ENCODE measurements at regions not wholly inside any gene's neighbourhood (a gene's known extent, or its start where the extent isn't known, plus 50 kb on each side); places are given as distances from the start of the nearest gene placed in this dataset.

DNA sequence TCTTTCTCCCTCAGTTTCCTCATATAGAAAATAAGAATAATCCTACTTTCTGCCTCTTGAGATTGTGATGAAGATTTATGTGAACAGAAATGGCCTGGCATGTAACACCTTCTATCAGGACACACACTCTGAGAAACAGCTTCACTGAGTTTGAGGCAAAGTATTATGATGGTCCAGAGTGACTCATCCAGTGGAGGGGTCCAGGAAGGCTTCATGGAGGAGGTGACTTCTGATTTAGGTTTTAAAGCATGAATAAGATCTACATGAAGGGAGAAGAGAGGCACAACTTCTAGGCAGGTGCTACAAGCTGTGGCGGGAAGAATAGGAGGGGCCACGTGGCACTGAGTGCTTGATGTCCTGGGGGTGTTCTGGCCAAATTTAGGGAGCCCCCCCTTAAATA is 124.4 kb upstream of the SDK2 start:
- Histone ChIP-seq H2AFZ (ENCODE audit: low read depth, low read length) (no peak overlapping the region), H3K9me3 (ENCODE audit: low read length) (no peaks in the 10 kb centered on the region)

DNA sequence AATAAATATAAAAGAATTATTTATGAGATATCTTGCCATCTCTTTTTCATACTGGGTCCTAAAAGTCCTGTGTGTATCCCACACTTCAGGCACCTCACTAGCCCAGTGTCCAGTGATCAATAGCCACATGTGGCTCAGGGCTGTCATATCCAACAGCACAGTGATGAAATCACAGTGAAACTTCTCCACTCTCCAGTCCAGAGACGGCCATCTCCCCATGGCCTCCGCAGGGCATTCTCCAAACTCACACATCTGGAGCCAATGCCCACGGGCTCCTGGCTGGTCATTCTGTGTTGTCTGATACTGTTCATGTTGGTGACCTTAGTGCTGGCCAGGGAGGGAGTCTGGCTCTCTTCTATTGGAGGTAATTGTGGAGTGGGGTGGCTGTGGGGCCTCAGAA is 125.2 kb upstream of the SDK2 start:
- Histone ChIP-seq H3K4me3 (ENCODE audit: low read length) (no peak overlapping the region), H2AFZ (ENCODE audit: low read depth, low read length) (no peak overlapping the region), H3K9me3 (ENCODE audit: low read length) (no peaks in the 10 kb centered on the region), H3K27me3 (ENCODE audit: insufficient read depth, low read length) (peaks cover under 1% of the 10 kb centered on the region), H3K36me3 (ENCODE audit: insufficient read depth, low read length) (no peaks in the 10 kb centered on the region), H3K4me1 (ENCODE audit: insufficient read depth, low read length) (no peaks in the 10 kb centered on the region)

More for the DNA sequence above, 124.4 kb upstream of the SDK2 start:
- no peak overlapping the region for H3K4me3 ChIP-seq (ENCODE audit: low read length)
- peaks cover 2% of the 10 kb centered on the region for H3K27me3 ChIP-seq (ENCODE audit: insufficient read depth, low read length)
- no peaks in the 10 kb centered on the region for H3K4me1 ChIP-seq (ENCODE audit: insufficient read depth, low read length)
- H3K36me3 ChIP-seq (ENCODE audit: insufficient read depth, low read length), result no peaks in the 10 kb centered on the region

DNA sequence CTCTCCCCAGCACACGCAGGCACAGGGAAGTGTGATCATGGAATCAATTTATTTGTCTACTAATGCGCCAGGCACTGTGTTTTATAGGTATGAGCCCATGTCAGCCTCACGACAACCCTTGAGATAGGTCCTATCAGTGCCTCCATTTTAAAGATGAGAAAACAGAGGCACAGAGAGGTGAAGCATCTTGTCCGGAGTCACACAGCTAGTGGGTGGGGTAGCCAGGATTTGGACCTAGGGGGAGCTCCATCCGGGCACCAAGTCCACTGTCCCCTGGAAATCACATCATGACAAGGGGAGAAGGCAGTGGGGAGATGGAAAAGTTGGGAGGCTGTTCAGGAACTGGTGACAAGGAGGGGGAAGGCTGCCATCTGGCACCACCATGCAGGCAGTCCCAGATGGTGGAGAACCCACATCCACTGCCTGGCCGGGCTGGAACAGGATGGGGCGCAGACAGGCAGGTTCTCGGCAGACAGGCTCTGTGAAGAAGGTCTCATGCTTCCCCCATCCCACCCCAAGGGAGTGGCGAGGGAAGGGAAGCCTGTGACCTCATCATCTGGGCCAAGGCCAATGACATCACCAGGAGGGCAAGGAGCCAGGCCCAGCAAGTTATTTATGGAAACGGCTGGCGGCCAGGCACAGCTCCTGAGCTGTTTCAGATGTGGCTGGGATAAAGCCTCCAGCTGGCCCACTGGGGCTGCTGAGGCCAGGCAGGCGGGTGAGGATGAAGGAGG is 126.0 kb upstream of the SDK2 start:
- H3K4me3 ChIP-seq (ENCODE audit: low read length), result no peak overlapping the region
- H3K4me1 ChIP-seq (ENCODE audit: insufficient read depth, low read length), result no peaks in the 10 kb centered on the region
- H3K27me3 ChIP-seq (ENCODE audit: insufficient read depth, low read length), result no peaks in the 10 kb centered on the region

DNA sequence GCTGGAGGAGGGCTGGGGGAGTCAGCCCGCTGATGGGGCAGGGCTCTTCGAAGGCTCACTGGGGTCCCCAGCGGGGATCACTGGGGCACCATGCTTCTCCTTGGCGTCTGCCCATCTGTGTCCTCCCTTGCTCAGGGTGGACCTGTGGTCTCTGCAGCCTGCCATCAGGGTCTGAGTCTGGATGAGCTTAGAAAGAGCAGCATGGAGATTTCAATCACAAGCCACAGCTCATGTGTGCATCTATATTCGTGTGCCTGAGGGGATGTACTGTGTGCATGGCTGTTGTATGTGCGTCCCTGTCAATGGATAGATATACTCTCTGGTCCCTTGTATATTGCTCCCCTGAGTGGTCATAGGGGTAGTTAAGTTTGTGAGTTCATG is 126.6 kb upstream of the SDK2 start:
- Histone ChIP-seq H3K4me3 (ENCODE audit: low read length) (no peak overlapping the region), H3K9me3 (ENCODE audit: low read length) (no peaks in the 10 kb centered on the region), H2AFZ (ENCODE audit: low read depth, low read length) (no peak overlapping the region), H3K4me1 (ENCODE audit: insufficient read depth, low read length) (no peaks in the 10 kb centered on the region), H3K36me3 (ENCODE audit: insufficient read depth, low read length) (no peaks in the 10 kb centered on the region), H3K27me3 (ENCODE audit: insufficient read depth, low read length) (no peaks in the 10 kb centered on the region)

More for the DNA sequence above, 126.0 kb upstream of the SDK2 start:
- H3K9me3 ChIP-seq (ENCODE audit: low read length), result no peaks in the 10 kb centered on the region
- H3K36me3 ChIP-seq (ENCODE audit: insufficient read depth, low read length), result no peaks in the 10 kb centered on the region
- H2AFZ ChIP-seq (ENCODE audit: low read depth, low read length), result no peak overlapping the region

DNA sequence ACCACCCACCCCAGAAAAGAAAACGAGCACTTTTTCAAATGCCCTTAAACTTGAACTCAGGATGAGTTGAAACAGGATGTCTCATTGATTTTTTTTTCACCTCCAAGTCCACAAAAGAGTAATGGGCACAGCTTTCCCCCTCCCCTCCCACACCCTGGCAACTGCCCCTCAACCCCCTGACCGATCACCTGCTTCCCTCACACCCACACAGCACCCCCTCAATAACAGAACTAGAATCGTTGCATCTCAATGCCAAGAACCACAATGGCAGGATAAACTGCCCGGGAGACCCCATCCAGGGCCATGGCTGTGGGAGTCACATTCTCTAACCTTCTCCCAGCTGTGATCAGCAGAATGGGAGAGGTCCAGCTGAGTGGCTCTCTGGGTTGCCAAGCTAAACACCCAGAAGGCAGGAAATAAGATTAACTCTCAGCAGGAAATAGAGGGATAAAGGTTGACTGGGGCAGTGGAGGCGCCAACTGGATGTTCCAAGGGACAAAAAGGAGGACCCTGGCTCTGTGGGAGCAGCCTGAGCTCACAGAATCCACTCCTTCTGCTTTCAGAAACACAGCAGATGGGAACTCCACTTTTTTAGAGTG is 128.0 kb upstream of the SDK2 start:
- no peaks in the 10 kb centered on the region for H3K4me1 ChIP-seq (ENCODE audit: insufficient read depth, low read length)
- H3K4me3 ChIP-seq (ENCODE audit: low read length), result no peak overlapping the region
- H2AFZ ChIP-seq (ENCODE audit: low read depth, low read length), result no peak overlapping the region
- H3K9me3 ChIP-seq (ENCODE audit: low read length), result no peaks in the 10 kb centered on the region
- H3K27me3 ChIP-seq (ENCODE audit: insufficient read depth, low read length), result no peaks in the 10 kb centered on the region
- H3K36me3 ChIP-seq (ENCODE audit: insufficient read depth, low read length), result no peaks in the 10 kb centered on the region

DNA sequence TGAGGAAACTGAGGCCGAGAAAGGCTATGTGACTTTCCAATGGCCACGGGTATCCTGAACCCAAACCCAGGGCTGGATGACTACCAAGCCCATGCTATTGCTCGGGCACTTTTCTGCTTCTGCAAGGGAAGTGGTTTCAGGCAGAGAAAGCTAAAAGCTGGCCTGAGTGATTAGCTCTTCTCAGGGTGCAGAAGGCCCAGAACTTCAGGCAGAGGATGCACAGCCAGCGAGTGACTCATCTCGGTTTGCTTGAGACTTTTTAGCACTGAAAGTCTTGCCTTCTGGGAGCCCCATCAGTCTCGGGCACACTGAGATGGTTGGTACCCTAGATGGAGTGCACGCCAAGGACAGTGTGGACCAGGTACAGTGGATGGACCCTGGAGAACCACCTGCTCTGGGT is 129.5 kb upstream of the SDK2 start:
- Histone ChIP-seq H3K4me3 (ENCODE audit: low read length) (no peak overlapping the region), H3K36me3 (ENCODE audit: insufficient read depth, low read length) (no peaks in the 10 kb centered on the region), H3K27me3 (ENCODE audit: insufficient read depth, low read length) (no peaks in the 10 kb centered on the region), H3K9me3 (ENCODE audit: low read length) (no peaks in the 10 kb centered on the region), H3K4me1 (ENCODE audit: insufficient read depth, low read length) (no peaks in the 10 kb centered on the region), H2AFZ (ENCODE audit: low read depth, low read length) (no peak overlapping the region)

DNA sequence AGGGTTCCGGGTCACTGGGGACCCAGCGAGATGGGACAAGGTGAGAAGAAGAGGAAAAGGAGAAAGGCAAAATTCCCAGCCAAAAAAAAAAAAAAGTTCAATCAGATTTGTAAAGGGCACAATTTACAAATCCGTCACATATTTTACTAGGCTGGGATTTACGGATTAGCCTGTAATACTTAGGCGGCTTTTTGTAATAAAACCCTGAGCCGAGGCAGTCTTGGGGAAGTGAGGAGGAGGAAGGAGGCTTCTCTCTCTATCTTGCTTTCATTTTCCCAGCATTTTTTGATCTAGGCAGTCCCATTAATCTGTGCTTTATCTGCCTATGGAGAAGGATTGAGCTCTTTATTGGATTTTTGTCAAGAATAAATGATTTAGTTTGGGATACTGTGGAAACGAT is 130.6 kb upstream of the SDK2 start:
- Histone ChIP-seq H2AFZ (ENCODE audit: low read depth, low read length) (no peak overlapping the region), H3K9me3 (ENCODE audit: low read length) (no peaks in the 10 kb centered on the region), H3K4me1 (ENCODE audit: insufficient read depth, low read length) (no peaks in the 10 kb centered on the region), H3K4me3 (ENCODE audit: low read length) (no peak overlapping the region), H3K27me3 (ENCODE audit: insufficient read depth, low read length) (no peaks in the 10 kb centered on the region), H3K36me3 (ENCODE audit: insufficient read depth, low read length) (no peaks in the 10 kb centered on the region)

DNA sequence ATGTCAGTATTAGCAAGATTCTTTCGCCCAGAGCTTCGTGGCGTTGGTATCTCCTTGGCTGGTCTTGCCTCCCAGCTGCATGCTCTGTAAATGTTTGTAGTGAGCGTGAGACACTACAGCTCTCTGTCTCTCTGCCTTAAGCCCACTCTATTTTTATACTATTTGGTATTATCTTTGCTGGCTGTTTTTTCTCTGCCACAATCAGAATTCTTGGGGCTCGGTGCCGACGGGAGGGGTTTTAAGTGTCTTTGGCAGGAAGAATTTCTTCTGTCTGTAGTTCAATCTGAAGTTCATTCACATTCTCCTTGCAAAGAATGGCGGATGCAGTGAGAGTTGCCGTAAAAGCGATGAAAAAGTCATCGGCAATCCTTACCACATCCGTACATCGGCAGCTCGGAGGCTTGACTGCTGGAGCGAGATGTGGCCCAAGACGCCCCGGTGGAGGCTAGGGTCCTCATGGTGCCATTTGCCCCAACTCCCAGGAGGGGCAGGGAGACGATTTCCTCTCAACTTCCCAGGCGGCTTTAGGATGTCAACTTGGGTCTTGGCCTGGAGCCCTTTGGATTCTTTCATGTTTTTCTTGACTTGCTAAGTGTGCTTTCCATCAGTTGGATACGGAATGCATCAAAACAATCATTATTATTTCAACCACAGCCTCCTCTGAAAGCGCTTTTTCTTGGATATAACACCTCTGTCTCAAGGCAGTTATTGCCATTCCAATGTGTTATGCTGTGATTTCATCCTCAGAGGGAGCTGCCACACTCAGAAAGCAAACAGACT is 132.3 kb upstream of the SDK2 start:
- H3K36me3 ChIP-seq (ENCODE audit: insufficient read depth, low read length), result no peaks in the 10 kb centered on the region
- no peak overlapping the region for H3K4me3 ChIP-seq (ENCODE audit: low read length)
- H3K27me3 ChIP-seq (ENCODE audit: insufficient read depth, low read length), result no peaks in the 10 kb centered on the region
- H3K9me3 ChIP-seq (ENCODE audit: low read length), result no peaks in the 10 kb centered on the region
- H3K4me1 ChIP-seq (ENCODE audit: insufficient read depth, low read length), result no peaks in the 10 kb centered on the region
- no peak overlapping the region for H2AFZ ChIP-seq (ENCODE audit: low read depth, low read length)

DNA sequence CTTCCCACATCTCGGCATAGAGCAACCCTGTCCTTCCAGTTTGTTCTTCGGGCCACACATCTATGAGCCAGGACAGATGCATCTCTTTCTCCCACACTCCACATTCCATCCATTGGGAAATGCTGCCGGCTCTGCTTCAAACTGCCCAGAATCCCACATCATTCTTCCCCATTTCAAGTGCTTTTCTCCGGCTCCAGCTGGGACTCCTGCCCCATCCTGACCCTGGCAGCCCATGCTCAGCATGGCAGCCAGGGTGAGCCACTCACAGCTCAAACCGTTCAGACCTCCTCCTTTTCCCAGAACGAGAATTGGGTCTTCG is 132.8 kb upstream of the SDK2 start:
- Histone ChIP-seq H3K4me1 (ENCODE audit: insufficient read depth, low read length) (no peaks in the 10 kb centered on the region), H3K27me3 (ENCODE audit: insufficient read depth, low read length) (no peaks in the 10 kb centered on the region), H3K36me3 (ENCODE audit: insufficient read depth, low read length) (no peaks in the 10 kb centered on the region), H2AFZ (ENCODE audit: low read depth, low read length) (no peak overlapping the region), H3K9me3 (ENCODE audit: low read length) (no peaks in the 10 kb centered on the region), H3K4me3 (ENCODE audit: low read length) (no peak overlapping the region)

DNA sequence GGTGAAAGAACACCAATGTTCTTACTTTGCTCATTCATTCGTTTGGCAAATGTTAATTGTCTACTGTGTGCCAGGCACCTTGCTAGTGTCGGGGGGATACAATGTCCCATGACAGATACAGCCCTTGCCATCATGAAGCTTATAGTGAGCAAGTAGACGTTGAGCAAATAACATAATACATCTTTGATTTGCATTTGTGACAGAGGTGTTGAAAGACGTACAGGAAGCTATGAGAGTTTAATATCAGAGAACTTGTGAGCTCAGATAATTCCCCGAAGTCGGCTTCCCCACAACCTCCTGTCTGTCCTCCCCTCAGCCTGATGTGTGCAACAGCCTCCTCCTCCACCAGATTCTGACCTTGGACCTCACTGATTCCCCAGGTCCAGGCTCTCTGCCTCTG is 138.0 kb upstream of the SDK2 start:
- Histone ChIP-seq H3K9me3 (ENCODE audit: low read length) (no peaks in the 10 kb centered on the region), H3K4me3 (ENCODE audit: low read length) (no peak overlapping the region), H3K4me1 (ENCODE audit: insufficient read depth, low read length) (peaks cover 22% of the 10 kb centered on the region), H3K27me3 (ENCODE audit: insufficient read depth, low read length) (no peaks in the 10 kb centered on the region), H2AFZ (ENCODE audit: low read depth, low read length) (no peak overlapping the region), H3K36me3 (ENCODE audit: insufficient read depth, low read length) (no peaks in the 10 kb centered on the region)

DNA sequence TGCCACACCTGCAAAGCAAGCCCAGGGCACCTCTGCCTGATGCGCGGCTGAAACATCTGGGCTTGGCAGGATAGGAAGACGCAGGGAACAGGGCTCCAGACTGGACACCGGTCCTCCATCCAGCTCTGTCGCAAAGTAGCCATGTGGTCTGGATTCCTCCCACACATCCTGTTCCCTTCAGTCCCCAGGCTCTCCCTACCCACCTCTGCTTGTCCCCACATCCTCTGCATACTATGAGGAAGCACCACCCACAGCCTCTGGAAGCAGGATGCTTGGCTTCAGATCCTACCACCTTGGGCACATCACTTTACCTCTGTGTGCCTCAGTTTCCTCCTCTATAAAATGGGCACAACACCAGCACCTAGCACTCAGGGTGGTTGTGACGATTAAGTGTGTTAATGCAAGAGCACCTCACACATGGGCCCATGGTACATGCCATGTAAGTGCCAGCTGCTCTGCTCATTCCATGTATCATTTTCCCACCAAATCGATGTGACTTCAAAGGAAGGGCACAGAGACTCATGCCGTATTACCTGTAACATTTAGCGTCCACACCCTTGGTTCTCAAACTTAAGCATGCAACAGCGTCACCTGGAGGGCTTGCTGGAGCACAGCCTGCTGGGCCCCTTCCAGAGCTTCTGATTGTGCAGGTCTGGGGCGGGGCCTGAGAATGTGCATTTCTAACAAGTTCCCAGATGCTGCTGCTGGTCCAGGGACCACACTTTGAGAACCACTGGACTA is 138.6 kb upstream of the SDK2 start:
- Histone ChIP-seq H2AFZ (ENCODE audit: low read depth, low read length) (no peak overlapping the region), H3K4me3 (ENCODE audit: low read length) (no peak overlapping the region), H3K4me1 (ENCODE audit: insufficient read depth, low read length) (peaks cover 28% of the 10 kb centered on the region), H3K27me3 (ENCODE audit: insufficient read depth, low read length) (no peaks in the 10 kb centered on the region), H3K36me3 (ENCODE audit: insufficient read depth, low read length) (no peaks in the 10 kb centered on the region), H3K9me3 (ENCODE audit: low read length) (no peaks in the 10 kb centered on the region)

DNA sequence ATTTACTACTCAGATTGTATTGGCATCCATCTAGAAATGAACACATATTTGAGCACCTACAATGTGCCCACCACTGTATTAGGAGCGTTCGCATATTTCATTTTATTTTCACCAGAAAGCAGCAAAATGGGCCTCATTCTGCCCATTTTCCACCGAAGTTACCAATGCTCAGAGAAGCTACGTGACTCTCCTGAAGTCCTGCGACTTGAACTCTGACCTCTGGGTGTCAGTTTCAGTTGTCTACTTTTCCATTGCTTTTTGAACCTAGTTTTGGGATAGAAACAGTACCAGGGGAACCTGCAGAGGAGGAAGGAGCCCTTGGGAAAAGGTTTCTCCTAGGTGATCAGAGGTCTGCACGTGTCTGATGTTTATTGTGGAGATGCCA is 139.1 kb upstream of the SDK2 start:
- Histone ChIP-seq H2AFZ (ENCODE audit: low read depth, low read length) (no peak overlapping the region), H3K4me3 (ENCODE audit: low read length) (no peak overlapping the region), H3K27me3 (ENCODE audit: insufficient read depth, low read length) (no peaks in the 10 kb centered on the region), H3K36me3 (ENCODE audit: insufficient read depth, low read length) (no peaks in the 10 kb centered on the region), H3K9me3 (ENCODE audit: low read length) (no peaks in the 10 kb centered on the region), H3K4me1 (ENCODE audit: insufficient read depth, low read length) (peaks cover 30% of the 10 kb centered on the region)

DNA sequence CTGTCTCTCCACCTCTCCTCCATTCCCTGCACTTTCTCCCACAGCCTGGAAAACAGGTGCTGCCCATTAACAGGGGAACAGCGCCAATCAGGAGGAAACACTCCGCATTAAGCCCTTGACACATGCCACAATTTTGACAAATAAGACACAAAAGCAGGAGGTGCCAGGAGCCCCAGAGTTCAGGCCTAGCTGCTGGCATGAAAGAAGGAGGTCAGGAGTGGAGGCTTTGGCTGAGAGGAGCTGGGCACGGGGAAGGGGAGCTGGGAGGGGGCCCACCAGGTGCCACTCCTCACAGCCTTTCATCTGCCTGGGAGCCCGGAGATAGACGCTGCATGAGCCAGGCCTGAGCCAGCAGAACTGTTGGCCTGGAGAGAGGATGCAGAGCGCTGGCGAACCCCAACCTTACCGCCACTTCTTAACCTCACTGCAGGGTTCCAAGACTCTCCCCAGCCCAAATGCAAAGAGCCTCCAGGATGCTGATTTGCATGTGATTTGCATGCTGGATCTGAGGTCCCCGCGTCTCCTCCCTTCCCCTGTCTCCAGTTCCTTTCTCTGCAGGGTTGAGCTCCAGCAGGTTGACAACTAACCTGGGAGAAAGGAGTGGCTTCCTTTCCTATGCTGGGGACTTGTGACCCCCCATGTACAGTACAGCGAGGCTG is 139.8 kb upstream of the SDK2 start:
- no peaks in the 10 kb centered on the region for H3K36me3 ChIP-seq (ENCODE audit: insufficient read depth, low read length)
- H3K4me3 ChIP-seq (ENCODE audit: low read length), result no peak overlapping the region
- H3K27me3 ChIP-seq (ENCODE audit: insufficient read depth, low read length), result no peaks in the 10 kb centered on the region
- no peaks in the 10 kb centered on the region for H3K9me3 ChIP-seq (ENCODE audit: low read length)
- peaks cover 30% of the 10 kb centered on the region for H3K4me1 ChIP-seq (ENCODE audit: insufficient read depth, low read length)
- no peak overlapping the region for H2AFZ ChIP-seq (ENCODE audit: low read depth, low read length)
